ENCODE measurements at regions not wholly inside any gene's neighbourhood (a gene's known extent, or its start where the extent isn't known, plus 50 kb on each side); places are given as distances from the start of the nearest gene placed in this dataset.

GRCh38 chr18:41263956-41264355 lies 691.1 kb upstream of the PIK3C3 start:
- Histone ChIP-seq H3K79me2 (ENCODE audit: insufficient read depth, low read depth) (no peaks in the 10 kb centered on the region), H4K20me1 (ENCODE audit: insufficient read depth) (no peaks in the 10 kb centered on the region), H3K36me3 (ENCODE audit: insufficient read depth) (no peaks in the 10 kb centered on the region), H3K27ac (no peak overlapping the region), H3K4me1 (ENCODE audit: low read depth, poor library complexity, severe bottlenecking) (no peaks in the 10 kb centered on the region), H3K4me3 (IDR thresholded peaks at IDR 0.05; ENCODE audit: insufficient read depth, low read depth, low read length) (no peak overlapping the region), H2AFZ (ENCODE audit: low read depth) (no peak overlapping the region), H3K4me2 (no peak overlapping the region), H3K27me3 (ENCODE audit: insufficient read depth, low read depth) (no peaks in the 10 kb centered on the region), H3K9ac (no peak overlapping the region)
- TF ChIP-seq CTCF (conservative IDR thresholded peaks at IDR 0.05; ENCODE audit: low read depth, low read length), result no peak

DNA sequence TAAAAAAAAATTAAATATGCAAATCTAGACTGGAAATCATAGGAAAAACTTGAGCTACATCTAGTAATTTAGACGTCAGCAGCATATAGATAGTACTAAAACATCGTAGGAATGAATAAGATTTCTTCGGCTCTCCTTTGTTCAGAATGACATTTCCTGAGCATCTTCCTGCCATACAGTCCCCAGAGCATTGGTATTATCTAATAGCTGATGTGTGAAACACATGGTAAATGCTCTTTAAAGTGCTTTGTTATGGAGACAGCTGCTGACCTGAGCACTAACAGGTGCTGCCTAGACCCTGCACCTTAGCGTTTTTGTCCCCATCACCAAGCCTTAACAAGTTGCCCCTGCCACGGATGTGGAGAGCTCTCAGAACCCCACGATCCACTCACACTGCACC lies 692.3 kb upstream of the PIK3C3 start:
- Histone ChIP-seq H2AFZ (ENCODE audit: low read depth) (no peak overlapping the region), H4K20me1 (ENCODE audit: insufficient read depth) (no peaks in the 10 kb centered on the region), H3K79me2 (ENCODE audit: insufficient read depth, low read depth) (no peaks in the 10 kb centered on the region), H3K9ac (no peak overlapping the region), H3K4me3 (IDR thresholded peaks at IDR 0.05; ENCODE audit: insufficient read depth, low read depth, low read length) (no peak overlapping the region), H3K4me1 (ENCODE audit: low read depth, poor library complexity, severe bottlenecking) (no peaks in the 10 kb centered on the region), H3K27me3 (ENCODE audit: insufficient read depth, low read depth) (no peaks in the 10 kb centered on the region), H3K27ac (no peak overlapping the region), H3K4me2 (no peak overlapping the region), H3K36me3 (ENCODE audit: insufficient read depth) (no peaks in the 10 kb centered on the region)
- TF ChIP-seq CTCF (conservative IDR thresholded peaks at IDR 0.05; ENCODE audit: low read depth, low read length), result no peak

DNA sequence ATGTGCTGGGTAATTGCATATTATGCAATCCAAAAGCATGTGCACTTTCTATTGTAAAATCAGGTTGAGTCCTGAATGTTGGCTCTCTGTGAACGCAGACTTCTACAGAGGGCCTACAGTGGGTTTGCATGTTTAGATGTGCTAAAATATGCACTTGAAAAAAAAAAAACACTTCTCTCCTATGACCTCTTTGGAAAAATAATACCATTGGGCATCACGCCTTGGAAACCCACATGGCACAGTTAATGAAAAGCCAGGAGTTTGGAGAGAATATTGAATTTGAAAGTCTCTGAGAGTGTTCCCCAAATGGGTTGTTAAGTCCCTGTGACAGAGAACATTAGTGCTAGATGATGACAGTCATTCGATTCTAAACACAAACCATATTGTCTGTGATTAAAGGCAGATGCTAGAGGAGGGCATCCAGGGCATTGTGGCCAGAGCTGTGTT lies 710.4 kb upstream of the PIK3C3 start:
- H2AFZ ChIP-seq (ENCODE audit: low read depth), result no peak overlapping the region
- no peaks in the 10 kb centered on the region for H4K20me1 ChIP-seq (ENCODE audit: insufficient read depth)
- no peaks in the 10 kb centered on the region for H3K36me3 ChIP-seq (ENCODE audit: insufficient read depth)
- H3K4me3 ChIP-seq (IDR thresholded peaks at IDR 0.05; ENCODE audit: insufficient read depth, low read depth, low read length), result no peak overlapping the region
- H3K27ac ChIP-seq, result no peak overlapping the region
- no peak for TF ChIP-seq CTCF (conservative IDR thresholded peaks at IDR 0.05; ENCODE audit: low read depth, low read length)
- no peaks in the 10 kb centered on the region for H3K27me3 ChIP-seq (ENCODE audit: insufficient read depth, low read depth)
- H3K9ac ChIP-seq, result no peak overlapping the region
- H3K79me2 ChIP-seq (ENCODE audit: insufficient read depth, low read depth), result no peaks in the 10 kb centered on the region
- H3K4me2 ChIP-seq, result no peak overlapping the region
- H3K4me1 ChIP-seq (ENCODE audit: low read depth, poor library complexity, severe bottlenecking), result no peaks in the 10 kb centered on the region

- H2AFZ ChIP-seq (ENCODE audit: low read depth), result no peak overlapping the region
- H3K9ac ChIP-seq, result no peak overlapping the region
- H3K27me3 ChIP-seq (ENCODE audit: insufficient read depth, low read depth), result no peaks in the 10 kb centered on the region
- H3K79me2 ChIP-seq (ENCODE audit: insufficient read depth, low read depth), result no peaks in the 10 kb centered on the region
- TF ChIP-seq CTCF (conservative IDR thresholded peaks at IDR 0.05; ENCODE audit: low read depth, low read length), result no peak
- no peaks in the 10 kb centered on the region for H3K36me3 ChIP-seq (ENCODE audit: insufficient read depth)
- H3K4me2 ChIP-seq, result no peak overlapping the region
- no peak overlapping the region for H3K27ac ChIP-seq
- no peak overlapping the region for H3K4me3 ChIP-seq (IDR thresholded peaks at IDR 0.05; ENCODE audit: insufficient read depth, low read depth, low read length)
- no peaks in the 10 kb centered on the region for H3K4me1 ChIP-seq (ENCODE audit: low read depth, poor library complexity, severe bottlenecking)
- no peaks in the 10 kb centered on the region for H4K20me1 ChIP-seq (ENCODE audit: insufficient read depth)
Observed at GRCh38 chr18:41237317-41237716, 717.7 kb upstream of the PIK3C3 start.
